T1000 (cell line): ENCODE measurements at regions not wholly inside any gene's neighbourhood (a gene's known extent, or its start where the extent isn't known, plus 50 kb on each side); places are given as distances from the start of the nearest gene placed in this dataset.
A peak's percentile ranks its signal among the peaks of the same experiment; 100 is the strongest.

Experiments used
- DNase-seq: peaks from one replicate; lab custom pipeline; 2025; ENCODE audit warnings: mixed read lengths; lab: John Stamatoyannopoulos, UW

DNA sequence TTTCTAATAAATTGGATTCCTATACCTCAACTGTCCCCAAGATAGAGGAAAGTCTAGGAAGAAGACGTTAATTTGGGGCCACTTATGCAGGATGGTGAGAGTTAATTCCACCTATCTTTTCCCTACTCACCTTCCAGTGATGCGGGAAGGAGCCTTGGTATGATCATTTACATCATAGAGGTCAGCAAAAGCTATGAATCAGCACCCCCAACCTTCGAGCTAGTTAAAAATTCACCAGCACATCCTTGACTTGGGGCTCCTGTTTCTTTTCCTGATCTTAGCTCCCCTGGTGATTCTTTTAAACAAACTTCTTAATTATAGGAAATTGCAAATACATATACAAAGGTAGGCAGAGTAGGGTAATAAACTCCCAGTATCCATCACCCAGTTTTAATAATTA lies 366.6 kb downstream of the SOX2 start:
- no peak for DNase-seq

- no peak for DNase-seq
Observed at GRCh38 chr3:182078929-182079328, 367.2 kb downstream of the SOX2 start.

DNA sequence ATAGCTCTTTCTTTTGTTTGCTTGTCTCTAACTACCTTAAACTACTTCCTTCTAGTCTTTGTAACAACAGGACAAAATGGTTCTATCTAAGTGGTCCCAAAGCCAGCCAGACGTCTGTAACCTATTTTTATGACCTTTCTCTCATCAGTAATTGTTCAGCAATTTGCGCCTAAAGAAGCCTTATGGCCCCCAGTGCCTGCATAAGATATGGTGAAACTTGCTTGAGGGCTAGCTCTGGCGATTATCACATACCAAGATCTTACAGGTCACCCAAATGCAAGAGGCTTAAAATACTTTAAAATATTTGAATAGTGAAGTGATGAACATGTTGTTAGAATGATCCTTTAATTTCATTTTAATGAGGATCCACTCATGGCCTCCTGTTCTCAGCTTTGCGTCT lies 369.4 kb downstream of the SOX2 start:
- DNase-seq, result no peak

GRCh38 chr3:182083112-182083511 lies 371.4 kb downstream of the SOX2 start:
- DNase-seq, result no peak

GRCh38 chr3:182092662-182093262 lies 381.0 kb downstream of the SOX2 start:
- DNase-seq, result no peak

GRCh38 chr3:182094321-182094720 lies 382.6 kb downstream of the SOX2 start:
- no peak for DNase-seq

DNA sequence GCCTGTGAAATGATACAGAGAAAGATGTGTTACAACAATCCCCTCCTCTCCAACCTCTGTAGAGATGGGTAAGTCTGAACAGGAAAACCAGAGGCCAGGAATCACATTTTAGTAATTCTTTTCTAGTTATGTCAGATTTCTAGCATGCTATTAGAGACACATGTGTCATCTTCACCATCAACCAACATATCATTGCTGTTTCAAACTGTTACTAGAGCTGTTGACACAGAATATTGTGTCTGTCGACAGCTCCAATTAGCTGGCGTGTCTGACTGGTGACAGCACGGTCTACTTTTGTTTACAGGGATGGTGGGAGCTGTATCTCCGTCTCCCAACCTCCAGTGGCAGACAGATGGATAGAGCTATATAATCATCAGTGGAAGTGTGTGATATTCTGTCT lies 393.2 kb downstream of the SOX2 start:
- DNase-seq, result no peak

GRCh38 chr3:182105875-182106274 lies 394.1 kb downstream of the SOX2 start:
- DNase-seq, result no peak

DNA sequence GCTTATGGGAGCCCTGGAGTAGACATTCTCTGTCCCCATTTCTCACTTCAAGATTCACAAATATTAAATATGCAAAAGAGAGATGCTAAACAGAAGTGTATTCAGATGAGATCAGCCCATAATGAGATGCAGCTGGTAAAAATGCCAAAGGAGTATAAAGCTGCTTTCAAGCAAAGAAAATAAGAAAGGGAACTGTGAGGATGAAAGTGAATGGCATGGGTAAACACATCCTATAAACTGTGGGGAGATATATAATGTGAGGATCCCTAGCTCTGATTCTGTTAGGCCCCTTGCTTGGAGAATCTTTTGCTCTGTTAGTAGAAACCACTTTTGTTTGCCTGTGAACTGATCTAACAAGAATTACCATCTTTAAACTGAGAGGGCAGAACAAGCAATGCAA lies 396.6 kb downstream of the SOX2 start:
- no peak for DNase-seq

- DNase-seq, result no peak
Observed at GRCh38 chr3:182111967-182112366, 400.2 kb downstream of the SOX2 start.

DNA sequence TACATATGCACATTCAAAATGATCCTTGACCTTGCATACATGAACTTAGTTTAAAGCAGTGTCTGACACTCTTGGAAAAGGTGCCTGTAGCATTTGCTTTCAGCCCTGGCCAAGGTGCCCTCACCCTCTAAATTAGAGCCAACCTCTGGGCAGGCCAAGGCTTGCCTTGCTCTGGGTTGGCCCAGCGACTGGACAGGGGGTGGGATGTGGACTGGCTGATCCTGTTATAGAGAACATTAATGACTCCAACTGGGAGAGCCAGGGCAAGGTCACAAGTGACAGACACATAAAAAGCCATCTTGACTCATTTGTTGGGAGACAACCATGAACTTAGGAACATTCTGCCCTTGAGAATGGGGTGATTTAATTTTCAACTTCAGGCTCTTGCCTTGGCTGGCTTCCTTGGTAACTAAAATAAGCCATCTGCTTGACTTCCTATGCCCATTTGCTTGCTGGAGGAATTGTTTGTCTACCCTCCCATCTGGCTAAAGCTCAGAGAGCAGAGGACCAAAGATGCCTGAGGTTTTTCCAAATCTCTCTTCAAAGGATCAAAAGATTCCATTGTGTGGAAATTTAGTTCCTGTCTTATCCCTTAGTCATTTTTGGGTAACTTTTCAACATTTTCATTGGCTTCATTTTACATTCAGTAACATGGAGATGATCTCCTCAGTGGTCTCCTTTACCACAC lies 403.7 kb downstream of the SOX2 start:
- no peak for DNase-seq

- no peak for DNase-seq
Observed at GRCh38 chr3:182116386-182116785, 404.7 kb downstream of the SOX2 start.

GRCh38 chr3:182117131-182117530 lies 405.4 kb downstream of the SOX2 start:
- DNase-seq, result no peak

DNA sequence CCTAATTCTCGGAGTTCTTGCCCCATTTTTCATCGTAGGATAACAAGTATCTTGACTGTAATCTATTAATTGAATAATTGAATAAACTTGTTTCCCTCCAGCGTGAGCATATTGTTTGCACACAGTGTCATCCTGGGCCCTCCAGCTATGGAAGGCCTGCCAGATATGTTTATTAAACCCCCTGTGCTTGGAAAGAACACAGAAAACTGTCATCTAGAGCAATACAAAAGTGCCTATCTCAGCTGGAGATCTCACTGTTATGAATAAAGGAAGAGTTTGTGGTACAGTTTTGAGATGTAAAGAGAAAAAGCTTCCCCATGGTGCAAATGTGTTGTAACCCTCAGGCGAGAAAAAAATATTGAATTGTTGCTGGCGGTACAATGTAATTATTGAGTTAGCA lies 405.9 kb downstream of the SOX2 start:
- DNase-seq, result no peak

DNA sequence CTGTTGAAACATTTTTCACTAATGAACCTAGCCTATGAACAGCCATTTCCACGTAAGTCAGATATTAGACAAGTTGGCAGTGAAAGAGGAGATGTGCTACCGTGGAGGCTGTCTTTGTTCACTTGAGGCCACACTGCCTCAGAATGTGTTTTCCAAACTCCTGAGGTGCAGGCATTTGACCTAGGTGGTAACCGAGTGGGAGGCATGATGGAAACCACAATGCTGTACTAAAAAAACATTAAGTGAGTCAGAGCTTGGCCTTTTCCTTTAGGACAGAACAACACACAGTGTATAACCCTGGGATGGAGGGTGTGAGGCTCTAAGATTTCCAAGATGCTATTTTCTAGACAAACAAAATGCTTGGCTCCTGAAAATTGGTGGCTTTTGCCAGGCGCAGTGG lies 406.3 kb downstream of the SOX2 start:
- peak; percentile 9 for DNase-seq

- DNase-seq, result no peak
Observed at GRCh38 chr3:182121401-182121800, 409.7 kb downstream of the SOX2 start.

- no peak for DNase-seq
Observed at GRCh38 chr3:182122779-182123178, 411.1 kb downstream of the SOX2 start.

DNA sequence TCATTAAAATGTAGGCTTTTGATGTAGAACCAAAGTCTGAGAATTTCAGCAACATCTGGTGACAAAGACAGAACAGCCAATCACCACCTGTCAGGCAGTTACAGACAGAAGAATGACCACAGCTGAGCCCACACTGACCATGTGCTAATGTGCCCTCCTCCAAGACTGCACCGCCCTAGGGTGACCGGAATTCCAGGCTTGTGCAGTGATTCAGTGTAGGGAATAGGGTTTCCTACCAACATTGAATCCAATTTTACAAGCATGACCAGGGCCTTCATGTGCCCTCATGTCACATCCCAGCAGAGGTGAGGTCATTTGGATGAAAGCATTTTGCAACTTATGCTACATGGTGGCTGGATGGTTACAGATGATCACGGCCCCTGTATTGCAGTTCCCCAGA lies 412.5 kb downstream of the SOX2 start:
- no peak for DNase-seq

GRCh38 chr3:182124716-182125115 lies 413.0 kb downstream of the SOX2 start:
- DNase-seq, result no peak

- DNase-seq, result no peak
Observed at GRCh38 chr3:182129740-182130139, 418.0 kb downstream of the SOX2 start.

- no peak for DNase-seq
Observed at GRCh38 chr3:182133752-182134151, 422.0 kb downstream of the SOX2 start.

DNA sequence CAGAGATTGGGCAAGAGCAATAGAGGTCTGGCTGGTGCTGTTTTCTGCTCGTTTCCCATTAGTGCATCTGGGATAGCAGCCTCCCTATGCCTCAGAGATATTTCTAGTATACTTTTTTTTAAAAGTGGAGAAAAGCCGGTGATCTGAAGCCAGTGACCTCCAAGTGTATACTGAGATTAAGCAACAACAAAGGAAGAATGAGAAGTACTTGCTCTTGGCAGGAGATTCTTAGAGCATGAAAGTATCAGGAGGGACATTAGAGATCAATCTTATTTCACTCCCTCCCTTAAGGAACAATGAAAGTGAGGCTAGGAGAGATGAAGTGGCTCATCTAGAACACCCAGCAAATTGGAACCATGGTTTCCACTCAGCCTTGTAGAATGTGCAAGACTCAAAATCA lies 423.3 kb downstream of the SOX2 start:
- DNase-seq, result no peak

DNA sequence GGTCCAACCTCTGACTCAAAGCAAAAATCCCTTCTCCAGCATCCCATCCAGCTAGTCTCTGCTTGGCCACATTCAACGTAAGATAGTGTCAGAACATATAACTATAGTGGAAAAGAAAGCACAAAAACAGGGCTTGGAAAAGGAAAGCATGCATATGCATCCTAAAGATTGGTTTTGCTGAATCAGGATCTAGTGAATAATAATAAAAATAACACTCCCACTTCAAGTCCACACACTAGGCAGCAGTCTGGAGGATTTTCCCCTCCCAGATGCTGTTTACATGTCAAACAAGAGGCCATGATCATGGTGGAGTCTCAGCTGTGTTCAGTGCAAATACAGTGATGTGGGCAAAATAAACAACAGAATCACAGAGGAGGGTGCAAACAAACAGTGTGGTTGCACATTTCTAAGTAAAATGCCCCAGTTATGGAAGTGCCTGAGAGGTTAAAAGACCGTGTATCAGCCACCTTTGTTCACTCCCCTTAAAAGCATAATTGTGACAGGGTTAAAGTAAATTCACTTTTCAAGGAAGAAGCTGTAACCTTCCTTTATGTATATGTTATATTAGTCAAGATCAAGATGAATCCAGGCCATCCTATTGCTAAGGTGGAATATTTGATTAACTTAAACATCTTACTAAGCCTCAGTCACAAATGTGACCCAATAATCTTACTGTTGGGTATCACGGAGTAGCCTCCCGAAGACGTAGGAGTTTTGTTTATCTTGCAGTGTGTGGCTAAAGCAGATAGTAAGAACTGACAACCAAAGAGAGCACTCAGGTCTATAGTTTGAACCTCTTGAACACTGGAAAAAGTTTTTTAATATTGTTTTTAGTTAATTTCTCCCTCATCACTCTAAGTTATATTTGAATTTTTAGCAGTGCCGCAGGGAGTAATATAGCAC lies 424.5 kb downstream of the SOX2 start:
- no peak for DNase-seq
